ENCODE measurements at regions not wholly inside any gene's neighbourhood (a gene's known extent, or its start where the extent isn't known, plus 50 kb on each side); places are given as distances from the start of the nearest gene placed in this dataset.
"Not testable (repeated sequence)": the region's sequence is repeated elsewhere in the genome, so short reads cannot be mapped to it uniquely, and the experiment has no call there.

- H3K27ac ChIP-seq (replicated peaks; ENCODE audit: low read length); H3K27me3 ChIP-seq (ENCODE audit: control insufficient read depth in 3 of 3, insufficient read depth in 3 of 3, low read depth in 1 of 3, low read length in 3 of 3); H3K14ac ChIP-seq (ENCODE audit: low read length); H2BK120ac ChIP-seq (ENCODE audit: low read depth, low read length); H3K4ac ChIP-seq (ENCODE audit: low read length); H3K9me3 ChIP-seq (replicated peaks in 1 of 2; ENCODE audit: control insufficient read depth in 2 of 2, insufficient read depth in 1 of 2, low read depth in 1 of 2, low read length in 2 of 2); H2BK12ac ChIP-seq (ENCODE audit: low read length); H3K9ac ChIP-seq (ENCODE audit: low read depth, low read length, poor library complexity); H2AK5ac ChIP-seq (ENCODE audit: low read depth, low read length); H3K4me3 ChIP-seq (ENCODE audit: low read length in 2 of 2); H3K4me2 ChIP-seq (ENCODE audit: insufficient read depth, low read length, poor library complexity, severe bottlenecking); H2AFZ ChIP-seq (ENCODE audit: low read length); H3K4me1 ChIP-seq (ENCODE audit: control insufficient read depth in 2 of 2, insufficient read depth in 1 of 2, low read depth in 1 of 2, low read length in 2 of 2); H3K23ac ChIP-seq (ENCODE audit: low read depth, low read length, poor library complexity); H2BK5ac ChIP-seq (ENCODE audit: low read length); DNase-seq (ENCODE audit: low spot score); H3K79me1 ChIP-seq (ENCODE audit: low read depth, low read length); H4K8ac ChIP-seq (ENCODE audit: low read depth, low read length); H3K36me3 ChIP-seq (replicated peaks in 1 of 2; ENCODE audit: control insufficient read depth in 2 of 2, insufficient read depth in 2 of 2, low read length in 2 of 2); H4K91ac ChIP-seq (ENCODE audit: low read depth, low read length, poor library complexity); H2BK15ac ChIP-seq (ENCODE audit: low read length); H3K18ac ChIP-seq (ENCODE audit: low read length): not testable (repeated sequence)
- WGBS, 2 donors (ENCODE audit: extremely low coverage in 2 of 2, insufficient read length in 2 of 2, insufficient replicate concordance in 1 of 2): no CpG with 5 or more reads among the region's 3 CpGs
Measured at GRCh38 chr20:39957911-39958310, 731.1 kb downstream of the MAFB start.

- H2BK5ac ChIP-seq (ENCODE audit: low read length): no peak overlapping the region
Measured at GRCh38 chr20:39954621-39955020, 734.4 kb downstream of the MAFB start.

GRCh38 chr20:39946931-39947330, 742.1 kb downstream of the MAFB start:
- Histone ChIP-seq H3K9me3 (replicated peaks in 1 of 2; ENCODE audit: control insufficient read depth in 2 of 2, insufficient read depth in 1 of 2, low read depth in 1 of 2, low read length in 2 of 2) (no peaks in the 10 kb centered on the region), H3K27ac (replicated peaks; ENCODE audit: low read length) (no peak overlapping the region), H3K4me3 (ENCODE audit: low read length in 2 of 2) (no peak overlapping the region), H3K23ac (ENCODE audit: low read depth, low read length, poor library complexity) (no peak overlapping the region), H2AFZ (ENCODE audit: low read length) (no peak overlapping the region), H3K36me3 (replicated peaks in 1 of 2; ENCODE audit: control insufficient read depth in 2 of 2, insufficient read depth in 2 of 2, low read length in 2 of 2) (no peaks in the 10 kb centered on the region), H2BK120ac (ENCODE audit: low read depth, low read length) (no peak overlapping the region), H3K4ac (ENCODE audit: low read length) (no peak overlapping the region), H2BK15ac (ENCODE audit: low read length) (no peak overlapping the region), H3K14ac (ENCODE audit: low read length) (no peak overlapping the region), H4K8ac (ENCODE audit: low read depth, low read length) (no peak overlapping the region), H2BK12ac (ENCODE audit: low read length) (no peak overlapping the region), H4K91ac (ENCODE audit: low read depth, low read length, poor library complexity) (no peak overlapping the region), H2AK5ac (ENCODE audit: low read depth, low read length) (no peak overlapping the region), H2BK5ac (ENCODE audit: low read length) (no peak overlapping the region), H3K9ac (ENCODE audit: low read depth, low read length, poor library complexity) (no peak overlapping the region), H3K4me2 (ENCODE audit: insufficient read depth, low read length, poor library complexity, severe bottlenecking) (no peak overlapping the region), H3K27me3 (ENCODE audit: control insufficient read depth in 3 of 3, insufficient read depth in 3 of 3, low read depth in 1 of 3, low read length in 3 of 3) (no peaks in the 10 kb centered on the region), H3K18ac (ENCODE audit: low read length) (no peak overlapping the region), H3K79me1 (ENCODE audit: low read depth, low read length) (no peaks in the 10 kb centered on the region), H3K4me1 (ENCODE audit: control insufficient read depth in 2 of 2, insufficient read depth in 1 of 2, low read depth in 1 of 2, low read length in 2 of 2) (peaks cover 0 to 3% of the 10 kb centered on the region in 2 donors)
- WGBS, 2 donors (ENCODE audit: extremely low coverage in 2 of 2, insufficient read length in 2 of 2, insufficient replicate concordance in 1 of 2): no CpG with 5 or more reads among the region's 2 CpGs
- DNase-seq (ENCODE audit: low spot score): no peak

More at GRCh38 chr20:39954621-39955020, 734.4 kb downstream of the MAFB start:
- Histone ChIP-seq H3K14ac (ENCODE audit: low read length) (no peak overlapping the region), H3K36me3 (replicated peaks in 1 of 2; ENCODE audit: control insufficient read depth in 2 of 2, insufficient read depth in 2 of 2, low read length in 2 of 2) (no peaks in the 10 kb centered on the region), H3K9ac (ENCODE audit: low read depth, low read length, poor library complexity) (no peak overlapping the region), H4K8ac (ENCODE audit: low read depth, low read length) (no peak overlapping the region), H2AK5ac (ENCODE audit: low read depth, low read length) (no peak overlapping the region), H3K27me3 (ENCODE audit: control insufficient read depth in 3 of 3, insufficient read depth in 3 of 3, low read depth in 1 of 3, low read length in 3 of 3) (peaks cover 0 to 5% (median 0%) of the 10 kb centered on the region in 3 experiments), H4K91ac (ENCODE audit: low read depth, low read length, poor library complexity) (no peak overlapping the region), H3K23ac (ENCODE audit: low read depth, low read length, poor library complexity) (no peak overlapping the region), H3K79me1 (ENCODE audit: low read depth, low read length) (no peaks in the 10 kb centered on the region), H2BK120ac (ENCODE audit: low read depth, low read length) (no peak overlapping the region), H3K4me1 (ENCODE audit: control insufficient read depth in 2 of 2, insufficient read depth in 1 of 2, low read depth in 1 of 2, low read length in 2 of 2) (no peaks in the 10 kb centered on the region), H3K27ac (replicated peaks; ENCODE audit: low read length) (no peak overlapping the region), H3K4me3 (ENCODE audit: low read length in 2 of 2) (no peak overlapping the region), H3K4me2 (ENCODE audit: insufficient read depth, low read length, poor library complexity, severe bottlenecking) (no peak overlapping the region), H3K4ac (ENCODE audit: low read length) (no peak overlapping the region), H2BK15ac (ENCODE audit: low read length) (no peak overlapping the region), H3K9me3 (replicated peaks in 1 of 2; ENCODE audit: control insufficient read depth in 2 of 2, insufficient read depth in 1 of 2, low read depth in 1 of 2, low read length in 2 of 2) (no peaks in the 10 kb centered on the region), H2BK12ac (ENCODE audit: low read length) (no peak overlapping the region), H2AFZ (ENCODE audit: low read length) (no peak overlapping the region), H3K18ac (ENCODE audit: low read length) (no peak overlapping the region)
- 100% methylated on average over 1 of the region's 2 CpGs; no CpG with 5 or more reads in 1 of the 2 donors for WGBS, 2 donors (ENCODE audit: extremely low coverage in 2 of 2, insufficient read length in 2 of 2, insufficient replicate concordance in 1 of 2)
- no peak for DNase-seq (ENCODE audit: low spot score)

GRCh38 chr20:39946053-39946810, 742.8 kb downstream of the MAFB start:
- Histone ChIP-seq H3K4ac (ENCODE audit: low read length) (no peak overlapping the region), H3K9me3 (replicated peaks in 1 of 2; ENCODE audit: control insufficient read depth in 2 of 2, insufficient read depth in 1 of 2, low read depth in 1 of 2, low read length in 2 of 2) (no peaks in the 10 kb centered on the region), H3K4me1 (ENCODE audit: control insufficient read depth in 2 of 2, insufficient read depth in 1 of 2, low read depth in 1 of 2, low read length in 2 of 2) (peaks cover 0 to 3% of the 10 kb centered on the region in 2 donors), H3K79me1 (ENCODE audit: low read depth, low read length) (no peaks in the 10 kb centered on the region), H4K8ac (ENCODE audit: low read depth, low read length) (no peak overlapping the region), H3K14ac (ENCODE audit: low read length) (no peak overlapping the region), H2BK15ac (ENCODE audit: low read length) (no peak overlapping the region), H2AK5ac (ENCODE audit: low read depth, low read length) (no peak overlapping the region), H3K9ac (ENCODE audit: low read depth, low read length, poor library complexity) (no peak overlapping the region), H4K91ac (ENCODE audit: low read depth, low read length, poor library complexity) (no peak overlapping the region), H3K36me3 (replicated peaks in 1 of 2; ENCODE audit: control insufficient read depth in 2 of 2, insufficient read depth in 2 of 2, low read length in 2 of 2) (no peaks in the 10 kb centered on the region), H2BK12ac (ENCODE audit: low read length) (no peak overlapping the region), H2AFZ (ENCODE audit: low read length) (no peak overlapping the region), H2BK120ac (ENCODE audit: low read depth, low read length) (no peak overlapping the region), H3K4me2 (ENCODE audit: insufficient read depth, low read length, poor library complexity, severe bottlenecking) (no peak overlapping the region), H3K18ac (ENCODE audit: low read length) (no peak overlapping the region), H3K27ac (replicated peaks; ENCODE audit: low read length) (no peak overlapping the region), H2BK5ac (ENCODE audit: low read length) (no peak overlapping the region), H3K27me3 (ENCODE audit: control insufficient read depth in 3 of 3, insufficient read depth in 3 of 3, low read depth in 1 of 3, low read length in 3 of 3) (no peaks in the 10 kb centered on the region), H3K23ac (ENCODE audit: low read depth, low read length, poor library complexity) (no peak overlapping the region), H3K4me3 (ENCODE audit: low read length in 2 of 2) (peak overlapping the region in 1 of 2 donors; percentile 1)
- no peak for DNase-seq (ENCODE audit: low spot score)
- WGBS, 2 donors (ENCODE audit: extremely low coverage in 2 of 2, insufficient read length in 2 of 2, insufficient replicate concordance in 1 of 2): no CpG with 5 or more reads among the region's 5 CpGs

Data from neuronal stem cell (in vitro differentiated cells).